SK-N-SH treated with all-trans-retinoic acid at 6 μM for 48 hours (cell line): ENCODE measurements at regions not wholly inside any gene's neighbourhood (a gene's known extent, or its start where the extent isn't known, plus 50 kb on each side); places are given as distances from the start of the nearest gene placed in this dataset.
"Not testable (repeated sequence)": the region's sequence is repeated elsewhere in the genome, so short reads cannot be mapped to it uniquely, and the experiment has no call there.

Source experiments
- ATAC-seq: fragments of 200-7000 bp; cut with Tn5 transposase; 3 replicates; pipeline ENCODE4 v1.9.1; 2020; ENCODE audit warnings: mild to moderate bottlenecking, moderate library complexity
- CREB5 ChIP-seq: fragments of 250-450 bp; sonication (Bioruptor Pico); IDR thresholded peaks from 2 replicates; pipeline ENCODE4 v1.5.1; 2020; ENCODE audit warnings: low read depth, mild to moderate bottlenecking, moderate library complexity
- CSDC2 ChIP-seq: fragments of 250-450 bp; sonication (Bioruptor Pico); IDR thresholded peaks from 2 replicates; pipeline ENCODE4 v1.5.0; 2020; ENCODE audit warnings: mild to moderate bottlenecking, moderate library complexity
- GLIS3 ChIP-seq: fragments of 250-450 bp; sonication (Bioruptor Pico); IDR thresholded peaks from 2 replicates; pipeline ENCODE4 v1.5.0; 2020; ENCODE audit warnings: mild to moderate bottlenecking, moderate library complexity
- ISL1 ChIP-seq: fragments of 250-450 bp; sonication (Bioruptor Pico); IDR thresholded peaks from 2 replicates; pipeline ENCODE4 v2.1.2; 2022; ENCODE audit warnings: mild to moderate bottlenecking, moderate library complexity
- OSR1 ChIP-seq: fragments of 250-450 bp; sonication (Bioruptor Pico); IDR thresholded peaks from 2 replicates; pipeline ENCODE4 v1.8.0; 2022; ENCODE audit warnings: moderate library complexity, mild to moderate bottlenecking, inconsistent platforms
- POU6F1 ChIP-seq: fragments of 250-450 bp; sonication (Bioruptor Pico); IDR thresholded peaks from 2 replicates; pipeline ENCODE4 v1.8.0; 2021; ENCODE audit warnings: low read depth, mild to moderate bottlenecking, moderate library complexity, borderline replicate concordance
- PPARA ChIP-seq: fragments of 250-450 bp; sonication (Bioruptor Pico); IDR thresholded peaks from 2 replicates; pipeline ENCODE4 v1.5.0; 2020; ENCODE audit warnings: mild to moderate bottlenecking, borderline replicate concordance
- RARB ChIP-seq: fragments of 250-450 bp; sonication (Bioruptor Pico); IDR thresholded peaks from 2 replicates; pipeline ENCODE4 v1.8.0; 2021; ENCODE audit warnings: mild to moderate bottlenecking, moderate library complexity
- TCF4 ChIP-seq: fragments of 250-450 bp; sonication (Bioruptor Pico); IDR thresholded peaks from 2 replicates; pipeline ENCODE4 v1.8.0; 2021; ENCODE audit warnings: mild to moderate bottlenecking, moderate library complexity, borderline replicate concordance
- TOX ChIP-seq: fragments of 250-450 bp; sonication (Bioruptor Pico); IDR thresholded peaks from 2 replicates; pipeline ENCODE4 v1.8.0; 2021; ENCODE audit warnings: mild to moderate bottlenecking, moderate library complexity, borderline replicate concordance
- ZC3H10 ChIP-seq: fragments of 250-450 bp; sonication (Bioruptor Pico); IDR thresholded peaks from 2 replicates; pipeline ENCODE4 v1.5.1; 2021; ENCODE audit warnings: mild to moderate bottlenecking, moderate library complexity
- ZFP3 ChIP-seq: fragments of 250-450 bp; sonication (Bioruptor Pico); IDR thresholded peaks from 2 replicates; pipeline ENCODE4 v1.5.0; 2020; ENCODE audit warnings: mild to moderate bottlenecking, moderate library complexity
- ZFP30 ChIP-seq: fragments of 450-650 bp; formaldehyde crosslinking; IDR thresholded peaks from 2 replicates; pipeline ENCODE4 v1.5.0; 2022; ENCODE audit warnings: mild to moderate bottlenecking, moderate library complexity
- ZNF565 ChIP-seq: fragments of 450-650 bp; formaldehyde crosslinking; conservative IDR thresholded peaks from 2 replicates; pipeline ENCODE4 v1.5.0; 2020; ENCODE audit warnings: low read depth, mild to moderate bottlenecking, moderate library complexity
- ZNF70 ChIP-seq: fragments of 450-650 bp; formaldehyde crosslinking; IDR thresholded peaks from 2 replicates; pipeline ENCODE4 v1.5.0; 2020; ENCODE audit warnings: mild to moderate bottlenecking, moderate library complexity
- ZNF8 ChIP-seq: fragments of 450-650 bp; formaldehyde crosslinking; IDR thresholded peaks from 2 replicates; pipeline ENCODE4 v1.5.0; 2020; ENCODE audit warnings: mild to moderate bottlenecking, moderate library complexity
- TF ChIP-seq, protein P1 (sequence below): fragments of 250-450 bp; sonication (Bioruptor Pico); IDR thresholded peaks from 2 replicates; pipeline ENCODE4 v1.5.0; 2020; ENCODE audit warnings: mild to moderate bottlenecking, moderate library complexity
- TF ChIP-seq, protein P2 (sequence below): fragments of 250-450 bp; sonication (Bioruptor Pico); IDR thresholded peaks from 2 replicates; pipeline ENCODE4 v1.8.0; 2020; ENCODE audit warnings: mild to moderate bottlenecking, moderate library complexity, borderline replicate concordance

DNA sequence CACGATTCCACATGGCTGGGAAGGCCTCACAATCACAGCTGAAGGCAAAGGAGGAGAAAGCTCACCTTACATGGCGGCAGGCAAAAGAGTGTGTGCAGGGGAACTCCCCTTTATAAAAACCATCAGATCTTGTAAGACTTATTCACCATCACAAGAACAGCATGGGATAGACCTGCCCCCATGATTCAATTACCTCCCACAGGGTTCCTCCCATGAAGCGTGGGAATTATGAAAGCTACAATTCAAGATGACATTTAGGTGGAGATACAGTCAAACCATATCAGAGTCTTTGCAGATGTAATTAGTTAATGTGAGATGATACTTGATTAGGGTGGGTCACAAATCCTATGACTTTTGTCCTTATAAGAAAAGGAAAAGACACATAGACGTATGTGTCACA, 688.9 kb downstream of the GBE1 start (continued):
- TF ChIP-seq, protein P1, sequence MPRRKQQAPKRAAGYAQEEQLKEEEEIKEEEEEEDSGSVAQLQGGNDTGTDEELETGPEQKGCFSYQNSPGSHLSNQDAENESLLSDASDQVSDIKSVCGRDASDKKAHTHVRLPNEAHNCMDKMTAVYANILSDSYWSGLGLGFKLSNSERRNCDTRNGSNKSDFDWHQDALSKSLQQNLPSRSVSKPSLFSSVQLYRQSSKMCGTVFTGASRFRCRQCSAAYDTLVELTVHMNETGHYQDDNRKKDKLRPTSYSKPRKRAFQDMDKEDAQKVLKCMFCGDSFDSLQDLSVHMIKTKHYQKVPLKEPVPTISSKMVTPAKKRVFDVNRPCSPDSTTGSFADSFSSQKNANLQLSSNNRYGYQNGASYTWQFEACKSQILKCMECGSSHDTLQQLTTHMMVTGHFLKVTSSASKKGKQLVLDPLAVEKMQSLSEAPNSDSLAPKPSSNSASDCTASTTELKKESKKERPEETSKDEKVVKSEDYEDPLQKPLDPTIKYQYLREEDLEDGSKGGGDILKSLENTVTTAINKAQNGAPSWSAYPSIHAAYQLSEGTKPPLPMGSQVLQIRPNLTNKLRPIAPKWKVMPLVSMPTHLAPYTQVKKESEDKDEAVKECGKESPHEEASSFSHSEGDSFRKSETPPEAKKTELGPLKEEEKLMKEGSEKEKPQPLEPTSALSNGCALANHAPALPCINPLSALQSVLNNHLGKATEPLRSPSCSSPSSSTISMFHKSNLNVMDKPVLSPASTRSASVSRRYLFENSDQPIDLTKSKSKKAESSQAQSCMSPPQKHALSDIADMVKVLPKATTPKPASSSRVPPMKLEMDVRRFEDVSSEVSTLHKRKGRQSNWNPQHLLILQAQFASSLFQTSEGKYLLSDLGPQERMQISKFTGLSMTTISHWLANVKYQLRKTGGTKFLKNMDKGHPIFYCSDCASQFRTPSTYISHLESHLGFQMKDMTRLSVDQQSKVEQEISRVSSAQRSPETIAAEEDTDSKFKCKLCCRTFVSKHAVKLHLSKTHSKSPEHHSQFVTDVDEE (CRISPR knock-in tag), result no peak
- no peak for TF ChIP-seq GLIS3 (CRISPR knock-in tag)

- TF ChIP-seq ZNF565 (no peak), RARB (CRISPR knock-in tag) (no peak), ISL1 (CRISPR knock-in tag) (no peak), GLIS3 (CRISPR knock-in tag) (no peak), PPARA (CRISPR knock-in tag) (no peak)
- TF ChIP-seq, protein P2, sequence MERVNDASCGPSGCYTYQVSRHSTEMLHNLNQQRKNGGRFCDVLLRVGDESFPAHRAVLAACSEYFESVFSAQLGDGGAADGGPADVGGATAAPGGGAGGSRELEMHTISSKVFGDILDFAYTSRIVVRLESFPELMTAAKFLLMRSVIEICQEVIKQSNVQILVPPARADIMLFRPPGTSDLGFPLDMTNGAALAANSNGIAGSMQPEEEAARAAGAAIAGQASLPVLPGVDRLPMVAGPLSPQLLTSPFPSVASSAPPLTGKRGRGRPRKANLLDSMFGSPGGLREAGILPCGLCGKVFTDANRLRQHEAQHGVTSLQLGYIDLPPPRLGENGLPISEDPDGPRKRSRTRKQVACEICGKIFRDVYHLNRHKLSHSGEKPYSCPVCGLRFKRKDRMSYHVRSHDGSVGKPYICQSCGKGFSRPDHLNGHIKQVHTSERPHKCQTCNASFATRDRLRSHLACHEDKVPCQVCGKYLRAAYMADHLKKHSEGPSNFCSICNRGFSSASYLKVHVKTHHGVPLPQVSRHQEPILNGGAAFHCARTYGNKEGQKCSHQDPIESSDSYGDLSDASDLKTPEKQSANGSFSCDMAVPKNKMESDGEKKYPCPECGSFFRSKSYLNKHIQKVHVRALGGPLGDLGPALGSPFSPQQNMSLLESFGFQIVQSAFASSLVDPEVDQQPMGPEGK (CRISPR knock-in tag), result no peak
- TF ChIP-seq, protein P1 (CRISPR knock-in tag), result no peak
- ATAC-seq, result no peak
Measured at GRCh38 chr3:81068546-81068945, 692.9 kb downstream of the GBE1 start.

DNA sequence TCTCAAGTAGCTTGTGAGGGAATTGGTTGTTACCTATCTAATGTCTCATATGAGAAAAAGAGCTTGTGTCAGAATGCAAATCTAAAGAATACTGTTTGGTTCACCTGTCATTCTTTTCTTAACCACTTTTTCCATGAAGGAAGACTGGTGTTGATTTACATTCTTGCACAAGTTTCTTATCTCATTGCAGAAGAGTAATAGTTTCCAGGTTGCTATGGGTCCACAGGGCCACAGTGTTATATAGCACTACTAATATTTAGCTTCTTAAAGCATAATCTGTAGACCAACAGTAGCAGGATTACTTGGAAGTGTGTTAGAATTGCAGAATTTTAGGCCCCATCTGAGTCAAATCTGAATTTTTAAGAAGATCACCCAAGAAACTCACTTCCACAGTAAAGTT, 697.5 kb downstream of the GBE1 start:
- no peak for ATAC-seq
- TF ChIP-seq ZFP3, result no peak
- no peak for TF ChIP-seq CREB5
- no peak for TF ChIP-seq CSDC2 (CRISPR knock-in tag)
- TF ChIP-seq ZFP30 (CRISPR knock-in tag), result no peak
- TF ChIP-seq POU6F1, result no peak
- no peak for TF ChIP-seq ZC3H10 (CRISPR knock-in tag)
- TF ChIP-seq OSR1 (CRISPR knock-in tag), result no peak
- TF ChIP-seq TOX, result no peak
- no peak for TF ChIP-seq RARB (CRISPR knock-in tag)
- TF ChIP-seq, protein P1 (CRISPR knock-in tag), result no peak
- TF ChIP-seq ZNF70 (CRISPR knock-in tag), result no peak
- TF ChIP-seq TCF4 (CRISPR knock-in tag), result no peak
- TF ChIP-seq ZNF8, result no peak

- not testable (repeated sequence) for ATAC-seq
Measured at GRCh38 chr3:81051133-81051532, 710.3 kb downstream of the GBE1 start.
